GM12872 (cell line): ENCODE measurements at regions not wholly inside any gene's neighbourhood (a gene's known extent, or its start where the extent isn't known, plus 50 kb on each side); places are given as distances from the start of the nearest gene placed in this dataset.

ENCODE experiments used
- CTCF ChIP-seq: IDR thresholded peaks from 3 replicates; pipeline ENCODE4 v1.5.1; 2011; ENCODE audit warnings: low read depth, mild to moderate bottlenecking, low read length, moderate library complexity; ENCODE audit not compliant: insufficient read depth

GRCh38 chr7:85630904-85631600 lies 444.2 kb upstream of the SEMA3D start:
- TF ChIP-seq CTCF: no peak

GRCh38 chr7:85627791-85628586 lies 441.1 kb upstream of the SEMA3D start:
- TF ChIP-seq CTCF: no peak

GRCh38 chr7:85622059-85622458 lies 435.2 kb upstream of the SEMA3D start:
- no peak for TF ChIP-seq CTCF

- TF ChIP-seq CTCF: no peak
Measured at GRCh38 chr7:85620936-85621685, 434.3 kb upstream of the SEMA3D start.

- TF ChIP-seq CTCF: no peak
Measured at GRCh38 chr7:85619236-85619635, 432.4 kb upstream of the SEMA3D start.

- no peak for TF ChIP-seq CTCF
Measured at GRCh38 chr7:85614684-85615083, 427.8 kb upstream of the SEMA3D start.

- TF ChIP-seq CTCF: no peak
Measured at GRCh38 chr7:85612514-85612913, 425.7 kb upstream of the SEMA3D start.
